HCT116 (cell line): ENCODE measurements at regions not wholly inside any gene's neighbourhood (a gene's known extent, or its start where the extent isn't known, plus 50 kb on each side); places are given as distances from the start of the nearest gene placed in this dataset.

Experiments used
- CEBPB ChIP-seq: IDR thresholded peaks from 2 replicates; pipeline ENCODE4 v1.6.1; 2012; ENCODE audit warnings: low read depth
- EGR1 ChIP-seq: IDR thresholded peaks from 2 replicates; pipeline ENCODE4 v1.6.1; 2012; ENCODE audit warnings: low read depth
- EZH2 ChIP-seq: fragments of 200-600 bp; sonication (generic); IDR thresholded peaks from 2 replicates; pipeline ENCODE4 v1.6.1; 2017; ENCODE audit warnings: antibody characterized with exemption, mixed run types
- EZH2phosphoT487 ChIP-seq: fragments of 200-600 bp; IDR thresholded peaks from 2 replicates; pipeline ENCODE4 v1.6.1; 2018; ENCODE audit warnings: antibody characterized with exemption, borderline replicate concordance
- JUND ChIP-seq: IDR thresholded peaks from 2 replicates; pipeline ENCODE4 v1.6.1; 2012
- POLR2A ChIP-seq: IDR thresholded peaks from 2 replicates; pipeline ENCODE4 v1.7.0; 2011; ENCODE audit warnings: borderline replicate concordance; ENCODE audit not compliant: insufficient read depth, insufficient read length; ENCODE audit errors: extremely low read depth
- POLR2AphosphoS5 ChIP-seq: IDR thresholded peaks from 2 replicates; pipeline ENCODE4 v1.6.1; 2011; ENCODE audit warnings: mild to moderate bottlenecking, low read depth, low read length, moderate library complexity
- TCF7L2 ChIP-seq: IDR thresholded peaks from 2 replicates; pipeline ENCODE4 v1.7.0; 2011; ENCODE audit warnings: borderline replicate concordance, inconsistent platforms; ENCODE audit not compliant: insufficient read depth, insufficient read length; ENCODE audit errors: extremely low read depth
- ZNF274 ChIP-seq: fragments of 200-500 bp; sonication (Bioruptor generic); IDR thresholded peaks from 2 replicates; pipeline ENCODE4 v1.6.1; 2014; ENCODE audit warnings: mild to moderate bottlenecking, low read depth, low read length, inconsistent platforms
- TF ChIP-seq, protein P1 (sequence below): IDR thresholded peaks from 2 replicates; pipeline ENCODE4 v1.6.1; 2012; ENCODE audit warnings: low read depth
- TF ChIP-seq, protein P2 (sequence below), 3 experiments: fragments of 200-600 bp in 1 of 3; sonication (generic) in 1 of 3; IDR thresholded peaks in 2 of 3; conservative IDR thresholded peaks in 1 of 3; 2 replicates each; pipeline ENCODE4 v1.5.1; 2012 to 2017; ENCODE audit warnings: low read depth in 2 of 3, low read length in 2 of 3, antibody characterized with exemption in 1 of 3, borderline replicate concordance in 1 of 3, control low read depth in 1 of 3, mild to moderate bottlenecking in 1 of 3, mixed read lengths in 1 of 3, mixed run types in 1 of 3, moderate library complexity in 1 of 3; ENCODE audit not compliant: insufficient read depth in 1 of 3
- TF ChIP-seq, protein P3 (sequence below): IDR thresholded peaks from 2 replicates; pipeline ENCODE4 v1.6.1; 2012

DNA sequence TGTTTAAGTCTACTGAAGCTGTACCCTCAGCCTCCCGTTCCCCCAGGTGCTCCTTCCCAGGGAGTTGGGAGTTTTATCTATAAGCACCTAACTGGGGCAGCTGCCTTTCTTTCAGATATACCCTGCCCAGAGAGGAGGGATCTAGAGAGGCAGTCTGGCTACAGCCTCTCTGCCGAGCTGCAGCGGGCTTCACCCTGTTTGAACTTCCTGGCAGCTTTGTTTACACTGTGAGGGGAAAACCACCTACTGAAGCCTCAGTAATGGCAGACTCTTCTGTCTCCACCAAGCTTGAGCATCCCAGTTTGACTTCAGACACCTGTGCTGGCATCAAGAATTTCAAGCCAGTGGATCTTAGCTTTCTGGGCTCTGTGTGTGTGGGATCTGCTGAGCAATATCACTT lies 122.5 kb downstream of the MAGEE1 start:
- TF ChIP-seq POLR2A (no peak), EZH2 (no peak), CEBPB (no peak), POLR2AphosphoS5 (no peak), EGR1 (no peak), JUND (no peak), EZH2phosphoT487 (no peak), TCF7L2 (no peak), ZNF274 (no peak)
- TF ChIP-seq, protein P1, sequence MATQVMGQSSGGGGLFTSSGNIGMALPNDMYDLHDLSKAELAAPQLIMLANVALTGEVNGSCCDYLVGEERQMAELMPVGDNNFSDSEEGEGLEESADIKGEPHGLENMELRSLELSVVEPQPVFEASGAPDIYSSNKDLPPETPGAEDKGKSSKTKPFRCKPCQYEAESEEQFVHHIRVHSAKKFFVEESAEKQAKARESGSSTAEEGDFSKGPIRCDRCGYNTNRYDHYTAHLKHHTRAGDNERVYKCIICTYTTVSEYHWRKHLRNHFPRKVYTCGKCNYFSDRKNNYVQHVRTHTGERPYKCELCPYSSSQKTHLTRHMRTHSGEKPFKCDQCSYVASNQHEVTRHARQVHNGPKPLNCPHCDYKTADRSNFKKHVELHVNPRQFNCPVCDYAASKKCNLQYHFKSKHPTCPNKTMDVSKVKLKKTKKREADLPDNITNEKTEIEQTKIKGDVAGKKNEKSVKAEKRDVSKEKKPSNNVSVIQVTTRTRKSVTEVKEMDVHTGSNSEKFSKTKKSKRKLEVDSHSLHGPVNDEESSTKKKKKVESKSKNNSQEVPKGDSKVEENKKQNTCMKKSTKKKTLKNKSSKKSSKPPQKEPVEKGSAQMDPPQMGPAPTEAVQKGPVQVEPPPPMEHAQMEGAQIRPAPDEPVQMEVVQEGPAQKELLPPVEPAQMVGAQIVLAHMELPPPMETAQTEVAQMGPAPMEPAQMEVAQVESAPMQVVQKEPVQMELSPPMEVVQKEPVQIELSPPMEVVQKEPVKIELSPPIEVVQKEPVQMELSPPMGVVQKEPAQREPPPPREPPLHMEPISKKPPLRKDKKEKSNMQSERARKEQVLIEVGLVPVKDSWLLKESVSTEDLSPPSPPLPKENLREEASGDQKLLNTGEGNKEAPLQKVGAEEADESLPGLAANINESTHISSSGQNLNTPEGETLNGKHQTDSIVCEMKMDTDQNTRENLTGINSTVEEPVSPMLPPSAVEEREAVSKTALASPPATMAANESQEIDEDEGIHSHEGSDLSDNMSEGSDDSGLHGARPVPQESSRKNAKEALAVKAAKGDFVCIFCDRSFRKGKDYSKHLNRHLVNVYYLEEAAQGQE: no peak
- TF ChIP-seq, protein P2, sequence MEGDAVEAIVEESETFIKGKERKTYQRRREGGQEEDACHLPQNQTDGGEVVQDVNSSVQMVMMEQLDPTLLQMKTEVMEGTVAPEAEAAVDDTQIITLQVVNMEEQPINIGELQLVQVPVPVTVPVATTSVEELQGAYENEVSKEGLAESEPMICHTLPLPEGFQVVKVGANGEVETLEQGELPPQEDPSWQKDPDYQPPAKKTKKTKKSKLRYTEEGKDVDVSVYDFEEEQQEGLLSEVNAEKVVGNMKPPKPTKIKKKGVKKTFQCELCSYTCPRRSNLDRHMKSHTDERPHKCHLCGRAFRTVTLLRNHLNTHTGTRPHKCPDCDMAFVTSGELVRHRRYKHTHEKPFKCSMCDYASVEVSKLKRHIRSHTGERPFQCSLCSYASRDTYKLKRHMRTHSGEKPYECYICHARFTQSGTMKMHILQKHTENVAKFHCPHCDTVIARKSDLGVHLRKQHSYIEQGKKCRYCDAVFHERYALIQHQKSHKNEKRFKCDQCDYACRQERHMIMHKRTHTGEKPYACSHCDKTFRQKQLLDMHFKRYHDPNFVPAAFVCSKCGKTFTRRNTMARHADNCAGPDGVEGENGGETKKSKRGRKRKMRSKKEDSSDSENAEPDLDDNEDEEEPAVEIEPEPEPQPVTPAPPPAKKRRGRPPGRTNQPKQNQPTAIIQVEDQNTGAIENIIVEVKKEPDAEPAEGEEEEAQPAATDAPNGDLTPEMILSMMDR (IDR thresholded peaks at IDR 0.05 in 2 of 3, conservative IDR thresholded peaks at IDR 0.05 in 1 of 3; ENCODE audit: borderline replicate concordance in 1 of 3, insufficient read depth in 1 of 3, low read depth in 2 of 3, low read length in 2 of 3): no peak
- TF ChIP-seq, protein P3, sequence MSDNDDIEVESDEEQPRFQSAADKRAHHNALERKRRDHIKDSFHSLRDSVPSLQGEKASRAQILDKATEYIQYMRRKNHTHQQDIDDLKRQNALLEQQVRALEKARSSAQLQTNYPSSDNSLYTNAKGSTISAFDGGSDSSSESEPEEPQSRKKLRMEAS: no peak
